AG08395 (cell line): ENCODE measurements at regions not wholly inside any gene's neighbourhood (a gene's known extent, or its start where the extent isn't known, plus 50 kb on each side); places are given as distances from the start of the nearest gene placed in this dataset.

ENCODE experiments used
- DNase-seq: peaks from one replicate; pipeline ENCODE4 v3.0.0; 2012; ENCODE audit warnings: mixed read lengths, low spot score

DNA sequence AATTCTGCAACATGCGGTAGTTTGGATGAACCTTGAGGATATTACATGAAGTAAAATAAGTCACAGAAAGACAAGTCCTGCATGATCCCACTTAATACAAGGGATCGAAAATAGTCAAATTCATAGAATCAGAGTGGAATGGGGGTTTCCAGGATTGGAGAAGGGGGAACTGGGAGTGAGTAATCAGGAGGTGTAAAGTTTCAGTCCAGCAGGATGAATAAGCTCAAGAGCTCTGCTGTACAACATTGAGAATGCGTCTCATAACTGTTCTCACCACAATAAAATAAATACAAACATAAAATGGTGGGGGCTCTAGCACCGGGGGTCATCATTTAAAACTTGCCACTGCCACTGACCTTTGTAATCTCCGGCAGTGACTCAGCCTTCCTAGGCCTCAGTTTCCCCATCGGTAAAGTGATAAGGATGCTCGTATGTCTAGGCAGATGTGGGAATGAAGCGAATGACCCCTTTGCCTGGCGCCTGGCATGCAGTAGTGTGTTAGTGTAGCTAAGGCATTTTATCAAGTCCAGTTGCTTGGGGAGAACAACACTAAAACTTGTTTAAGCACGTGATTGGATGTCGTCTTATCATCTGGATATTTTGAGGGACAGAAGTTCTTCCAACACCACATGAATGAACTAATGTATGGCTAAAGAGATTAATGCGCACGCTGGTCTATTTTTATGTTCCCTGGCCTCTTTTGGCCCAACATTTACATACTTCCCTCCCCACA is 421.1 kb downstream of the QKI start:
- no peak for DNase-seq

DNA sequence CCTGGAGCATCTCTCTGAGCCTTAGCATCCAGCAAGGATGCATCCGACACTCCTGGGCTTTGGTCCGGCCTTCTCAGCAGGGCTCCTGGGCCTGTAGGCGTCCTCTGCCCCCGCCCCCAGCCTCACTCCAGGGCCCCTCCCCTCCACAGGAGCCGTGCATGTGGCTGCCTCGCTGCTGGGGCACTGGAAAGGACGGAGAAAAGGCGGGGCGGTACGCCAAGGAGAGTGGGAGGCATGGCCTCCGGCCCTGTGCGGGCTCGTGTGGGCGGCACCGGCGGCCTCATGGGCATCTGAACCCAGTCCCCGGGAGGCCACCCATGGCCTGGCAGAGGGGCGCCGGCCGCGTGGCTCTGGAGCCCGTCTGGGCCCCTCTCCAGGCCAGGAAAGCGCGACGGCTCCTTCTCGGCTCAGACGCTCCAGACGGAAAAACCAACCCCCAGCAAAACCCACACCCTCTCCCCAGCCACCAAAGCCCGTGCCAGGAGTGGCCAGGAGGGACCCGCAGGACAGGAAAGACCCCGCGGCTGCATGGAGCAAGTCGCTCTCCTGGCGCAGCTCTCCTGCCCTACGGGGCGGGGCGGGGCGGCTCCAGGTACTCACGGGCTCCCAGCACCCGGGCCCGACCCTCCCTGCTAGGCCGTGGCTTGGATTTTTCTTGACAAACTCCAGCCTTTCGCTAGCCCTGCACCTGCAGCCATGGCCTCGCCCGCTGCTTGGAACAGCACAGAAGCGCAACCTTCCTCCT is 419.9 kb downstream of the QKI start:
- DNase-seq: no peak

DNA sequence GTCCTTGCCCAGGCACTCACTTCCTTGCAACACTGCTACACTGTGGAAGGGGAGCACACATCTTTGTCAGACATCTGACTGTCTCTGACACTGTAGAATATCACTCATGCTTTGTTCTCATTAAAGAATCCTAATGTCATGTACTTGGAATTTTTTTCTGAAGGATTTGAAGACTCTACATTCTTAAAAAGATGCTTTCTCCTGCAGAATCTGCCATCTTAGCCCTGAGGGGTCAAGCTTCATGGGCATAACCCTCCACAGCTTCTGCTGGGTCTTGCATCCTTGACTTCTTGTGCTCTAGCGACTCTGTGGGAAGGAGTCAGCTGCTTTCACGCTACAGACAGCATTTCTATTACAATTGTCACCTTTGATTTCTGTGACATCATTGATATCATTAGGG is 417.2 kb downstream of the QKI start:
- DNase-seq: no peak

DNA sequence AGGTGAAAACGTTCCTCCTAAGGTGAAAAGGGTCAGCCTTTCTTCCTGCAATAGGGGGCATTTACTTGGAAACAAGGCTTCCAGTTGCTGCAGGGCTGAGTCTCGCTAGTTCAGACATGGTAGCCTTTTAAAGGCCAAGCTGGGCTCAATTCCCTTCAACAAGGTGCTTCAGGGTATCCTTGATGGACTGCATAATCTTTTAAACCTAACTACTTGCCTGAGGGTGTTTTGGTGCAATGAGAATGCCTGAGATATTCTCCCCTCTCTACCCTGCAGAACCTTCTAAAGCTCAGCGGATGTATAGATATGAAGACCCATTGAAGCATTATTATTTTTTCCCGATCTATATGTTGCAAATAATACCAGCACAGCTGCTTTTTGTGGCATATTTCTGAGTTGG is 416.1 kb downstream of the QKI start:
- DNase-seq: no peak

GRCh38 chr6:163828038-163828795 is 413.7 kb downstream of the QKI start:
- peak; percentile 65 for DNase-seq

GRCh38 chr6:163827143-163827542 is 412.6 kb downstream of the QKI start:
- DNase-seq: no peak

DNA sequence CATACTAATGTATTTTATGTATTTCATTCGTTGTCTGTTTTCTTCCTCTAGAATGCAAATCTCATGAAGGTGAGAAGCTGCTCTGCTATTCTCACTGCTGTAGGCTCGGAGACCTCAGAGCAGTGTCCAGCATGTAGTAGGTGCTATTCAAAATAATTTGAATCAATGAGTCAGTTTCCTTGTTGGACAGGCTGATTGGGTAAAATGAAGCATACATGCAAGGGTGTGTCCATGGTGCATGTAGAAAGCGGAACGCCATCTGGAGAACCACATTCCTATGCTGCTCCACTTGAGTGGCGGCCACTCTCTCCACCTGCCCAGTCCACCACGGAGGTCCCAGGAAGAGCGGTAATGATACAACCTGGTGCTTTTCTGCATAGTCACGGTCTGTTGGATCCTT is 412.1 kb downstream of the QKI start:
- DNase-seq: no peak

GRCh38 chr6:163825033-163825432 is 410.5 kb downstream of the QKI start:
- no peak for DNase-seq

GRCh38 chr6:163823577-163823976 is 409.1 kb downstream of the QKI start:
- DNase-seq: no peak

DNA sequence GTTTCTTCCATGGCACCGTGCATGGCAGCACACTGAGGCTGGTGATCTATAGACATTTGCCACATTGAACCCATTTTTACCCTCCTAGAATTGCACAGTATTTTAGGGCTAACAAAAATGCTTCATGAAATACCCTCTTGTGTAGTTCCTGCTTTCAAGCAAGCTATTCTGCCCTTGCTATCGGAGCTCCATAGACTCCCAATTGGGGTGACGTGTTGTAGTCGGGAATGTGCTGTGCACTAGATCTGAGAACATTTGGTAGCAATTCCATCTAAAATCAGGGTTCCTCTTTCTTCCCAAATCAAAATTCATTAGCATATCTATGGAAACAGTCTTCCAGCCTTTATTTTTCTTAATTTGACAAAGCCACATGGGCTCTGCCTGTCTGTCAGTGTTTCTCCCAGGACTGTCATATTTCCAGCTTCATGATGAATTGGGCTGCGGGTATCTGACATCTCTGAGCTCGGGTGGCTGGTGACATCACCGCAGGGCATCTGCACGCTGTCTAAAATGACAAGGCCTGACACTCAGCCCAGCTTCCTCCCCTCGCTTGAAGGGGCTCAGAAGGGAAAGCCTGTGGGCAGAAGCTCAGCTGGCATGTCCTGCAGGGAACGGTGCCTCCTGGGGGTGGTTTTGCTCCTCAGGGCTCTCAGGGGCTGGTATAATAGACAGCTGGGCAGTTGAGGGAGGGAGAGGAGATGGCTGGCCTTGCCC is 406.4 kb downstream of the QKI start:
- DNase-seq: no peak

GRCh38 chr6:163820171-163820570 is 405.7 kb downstream of the QKI start:
- DNase-seq: no peak

DNA sequence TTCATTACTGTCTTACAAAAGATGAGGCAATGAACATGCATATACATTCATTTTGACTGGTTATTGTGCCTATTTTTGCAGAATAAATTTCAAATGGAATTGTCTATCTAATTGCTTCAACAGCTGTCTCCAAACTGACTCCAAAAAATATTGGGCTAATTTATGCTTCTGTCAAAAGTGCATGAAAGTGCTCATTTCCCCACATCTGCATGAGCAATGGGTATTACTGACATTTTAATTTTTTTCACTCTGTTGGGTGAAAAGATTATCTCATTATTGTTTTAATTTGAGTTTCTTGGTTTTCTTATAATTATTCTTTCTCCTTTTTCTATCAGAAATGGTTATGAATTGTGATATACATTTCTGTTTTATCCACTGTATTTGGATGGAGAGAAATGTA is 404.2 kb downstream of the QKI start:
- no peak for DNase-seq

DNA sequence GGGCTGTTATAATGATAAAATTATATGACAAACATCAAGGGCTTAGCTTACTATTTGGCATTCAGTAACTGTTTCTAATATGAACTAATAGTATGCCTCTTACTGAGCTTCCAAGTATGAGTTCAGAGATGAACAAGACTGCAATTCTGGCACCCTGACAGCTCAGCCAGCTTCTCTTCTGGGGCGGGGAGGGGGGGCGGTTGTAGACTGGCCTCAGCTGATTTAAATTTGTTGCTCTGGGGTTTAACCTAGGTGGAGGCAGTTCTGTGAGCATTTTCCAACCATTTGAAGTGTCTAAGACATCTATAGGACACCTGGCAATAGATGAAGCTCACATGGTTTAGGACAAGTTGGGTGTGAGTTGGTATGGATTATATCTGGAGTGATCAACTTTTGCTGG is 401.9 kb downstream of the QKI start:
- DNase-seq: no peak

DNA sequence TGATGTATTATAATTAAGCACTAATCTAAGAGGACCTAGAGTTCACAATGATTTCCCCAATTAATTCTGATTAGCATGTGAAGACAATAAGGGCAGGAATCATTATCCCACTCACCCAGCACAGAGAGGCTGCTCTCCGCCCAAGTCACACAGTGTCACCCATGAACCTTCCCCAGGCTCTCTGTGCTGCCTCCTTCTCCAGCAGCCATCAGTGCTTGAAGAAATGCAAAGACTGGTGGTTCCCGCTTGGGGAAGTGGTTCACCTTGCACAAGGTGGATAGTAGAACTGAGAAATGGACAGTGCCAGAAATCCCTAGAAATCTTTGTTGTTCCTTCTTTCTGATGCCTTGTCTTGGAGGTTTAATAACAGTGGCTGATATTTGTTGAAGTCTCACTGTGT is 401.3 kb downstream of the QKI start:
- DNase-seq: no peak

GRCh38 chr6:163814494-163815364 is 400.2 kb downstream of the QKI start:
- peak; percentile 80 for DNase-seq

DNA sequence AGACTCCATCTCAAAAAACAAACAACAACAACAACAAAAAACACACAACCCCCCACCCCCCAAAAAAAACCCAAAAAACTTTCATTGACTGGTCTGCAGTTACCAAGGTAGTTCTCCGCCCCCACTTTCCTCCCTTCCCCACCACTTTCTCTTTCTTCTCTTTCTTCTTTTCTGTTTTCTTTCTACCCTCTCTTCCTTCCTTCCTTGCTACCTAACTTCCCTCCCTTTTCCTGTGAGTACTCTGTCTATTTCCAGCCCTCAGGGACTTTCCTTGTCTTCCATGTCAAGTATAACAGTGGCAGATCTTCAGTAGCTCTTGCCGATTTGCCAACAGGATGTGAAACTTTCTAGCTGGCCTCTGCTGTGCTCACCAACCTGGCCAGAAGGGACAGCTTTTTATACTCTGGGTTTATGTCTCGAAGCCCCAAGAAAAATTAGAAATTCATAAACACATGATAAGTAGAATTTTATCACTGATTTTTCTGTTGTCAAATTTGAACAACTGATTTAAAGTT is 399.5 kb downstream of the QKI start:
- DNase-seq: no peak

GRCh38 chr6:163811317-163811716 is 396.8 kb downstream of the QKI start:
- no peak for DNase-seq

- no peak for DNase-seq
These were observed 394.8 kb downstream of the QKI start for GRCh38 chr6:163809364-163809763.

DNA sequence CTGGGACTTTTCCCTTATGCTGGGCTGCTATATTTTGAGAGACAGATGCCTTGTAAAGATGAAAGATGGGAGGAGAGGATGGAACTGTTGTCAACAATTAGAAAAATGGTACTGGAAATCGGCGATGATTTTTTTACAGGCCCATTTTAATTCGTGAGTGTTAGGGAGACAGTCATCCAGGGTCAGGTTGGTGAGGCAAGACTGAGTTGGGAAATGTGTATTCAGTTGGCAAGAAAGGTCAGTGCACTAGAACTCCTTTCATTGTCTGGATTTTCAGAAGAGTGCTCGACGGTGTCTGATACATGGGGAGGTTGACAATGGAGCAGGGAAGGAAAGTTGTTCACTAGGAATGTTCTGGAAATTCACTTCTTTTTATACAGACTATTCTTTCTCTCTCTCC is 394.4 kb downstream of the QKI start:
- DNase-seq: no peak

DNA sequence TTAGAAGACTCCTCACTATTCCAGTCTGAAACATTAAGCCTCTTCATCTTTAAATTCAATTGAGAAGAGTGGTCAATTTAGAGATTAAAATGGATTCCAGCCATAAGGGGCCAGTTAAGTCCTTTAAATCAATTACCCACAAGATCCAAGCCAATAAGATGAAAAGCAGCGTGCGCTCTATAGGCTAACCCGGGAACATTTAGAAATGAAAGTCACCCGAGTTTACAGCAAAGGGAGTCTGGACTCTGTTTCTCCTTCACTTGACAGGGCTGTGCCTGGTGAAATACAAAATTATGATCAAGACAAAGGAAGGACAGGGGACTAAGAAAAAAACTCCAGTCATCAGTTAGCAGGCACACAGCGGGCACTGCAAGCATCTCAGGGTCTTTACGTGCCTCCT is 393.7 kb downstream of the QKI start:
- no peak for DNase-seq
